ENCODE measurements at regions not wholly inside any gene's neighbourhood (a gene's known extent, or its start where the extent isn't known, plus 50 kb on each side); places are given as distances from the start of the nearest gene placed in this dataset.
"Not testable (repeated sequence)": the region's sequence is repeated elsewhere in the genome, so short reads cannot be mapped to it uniquely, and the experiment has no call there.

DNA sequence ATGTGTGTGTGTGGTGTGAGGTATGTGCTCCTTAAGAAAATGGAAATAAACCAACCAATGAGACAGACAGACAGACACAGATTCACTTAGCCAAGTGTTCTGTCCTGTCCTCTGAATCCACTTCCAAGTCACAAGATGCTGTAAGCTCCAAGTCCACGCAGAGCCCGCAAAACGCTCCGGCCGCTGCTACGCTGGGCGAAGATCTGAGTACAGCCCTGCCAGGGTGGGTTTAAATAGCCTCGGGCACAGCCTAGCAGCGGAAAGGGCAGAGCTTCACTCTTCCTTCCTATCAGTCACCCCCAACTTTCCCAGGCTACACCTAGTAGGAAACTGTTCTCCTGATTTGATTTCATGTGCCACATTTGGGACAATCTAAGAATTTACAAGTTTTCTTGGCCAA, 121.2 kb upstream of the ANKRD30BL start:
- peaks cover 0 to 5% (median 0%) of the 10 kb centered on the region in 4 donors for H3K9me3 ChIP-seq (ENCODE audit: control insufficient read depth in 4 of 4, low read length in 3 of 4)
- no peak for DNase-seq (ENCODE audit: low spot score)
- no peaks in the 10 kb centered on the region for H3K4me1 ChIP-seq (ENCODE audit: control insufficient read depth in 4 of 4, insufficient read depth in 4 of 4, low read length in 3 of 4)
- H3K4me3 ChIP-seq (ENCODE audit: low read depth in 1 of 3, low read length in 3 of 3) = no peak overlapping the region
- H3K36me3 ChIP-seq (ENCODE audit: control insufficient read depth in 4 of 4, insufficient read depth in 3 of 4, low read depth in 1 of 4, low read length in 3 of 4) = no peaks in the 10 kb centered on the region
- no peaks in the 10 kb centered on the region for H3K27me3 ChIP-seq (ENCODE audit: control insufficient read depth in 4 of 4, insufficient read depth in 4 of 4, low read length in 3 of 4)
- WGBS = 93% methylated on average over 9 of the region's 9 CpGs
- TF ChIP-seq, protein P1, sequence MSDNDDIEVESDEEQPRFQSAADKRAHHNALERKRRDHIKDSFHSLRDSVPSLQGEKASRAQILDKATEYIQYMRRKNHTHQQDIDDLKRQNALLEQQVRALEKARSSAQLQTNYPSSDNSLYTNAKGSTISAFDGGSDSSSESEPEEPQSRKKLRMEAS (IDR thresholded peaks at IDR 0.05) = no peak
- TF ChIP-seq GABPA (IDR thresholded peaks at IDR 0.05 in 1 of 2, conservative IDR thresholded peaks at IDR 0.05 in 1 of 2) (no peak), TAF1 (conservative IDR thresholded peaks at IDR 0.05) (no peak)
- TF ChIP-seq, protein P2, sequence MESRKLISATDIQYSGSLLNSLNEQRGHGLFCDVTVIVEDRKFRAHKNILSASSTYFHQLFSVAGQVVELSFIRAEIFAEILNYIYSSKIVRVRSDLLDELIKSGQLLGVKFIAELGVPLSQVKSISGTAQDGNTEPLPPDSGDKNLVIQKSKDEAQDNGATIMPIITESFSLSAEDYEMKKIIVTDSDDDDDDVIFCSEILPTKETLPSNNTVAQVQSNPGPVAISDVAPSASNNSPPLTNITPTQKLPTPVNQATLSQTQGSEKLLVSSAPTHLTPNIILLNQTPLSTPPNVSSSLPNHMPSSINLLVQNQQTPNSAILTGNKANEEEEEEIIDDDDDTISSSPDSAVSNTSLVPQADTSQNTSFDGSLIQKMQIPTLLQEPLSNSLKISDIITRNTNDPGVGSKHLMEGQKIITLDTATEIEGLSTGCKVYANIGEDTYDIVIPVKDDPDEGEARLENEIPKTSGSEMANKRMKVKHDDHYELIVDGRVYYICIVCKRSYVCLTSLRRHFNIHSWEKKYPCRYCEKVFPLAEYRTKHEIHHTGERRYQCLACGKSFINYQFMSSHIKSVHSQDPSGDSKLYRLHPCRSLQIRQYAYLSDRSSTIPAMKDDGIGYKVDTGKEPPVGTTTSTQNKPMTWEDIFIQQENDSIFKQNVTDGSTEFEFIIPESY (IDR thresholded peaks at IDR 0.05) = no peak
- TF ChIP-seq, protein P3, sequence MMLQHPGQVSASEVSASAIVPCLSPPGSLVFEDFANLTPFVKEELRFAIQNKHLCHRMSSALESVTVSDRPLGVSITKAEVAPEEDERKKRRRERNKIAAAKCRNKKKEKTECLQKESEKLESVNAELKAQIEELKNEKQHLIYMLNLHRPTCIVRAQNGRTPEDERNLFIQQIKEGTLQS (IDR thresholded peaks at IDR 0.05) = no peak
- H3K27ac ChIP-seq (ENCODE audit: low read depth in 1 of 2, low read length in 2 of 2) = no peak overlapping the region
- H3K9ac ChIP-seq (ENCODE audit: low read depth in 1 of 2, low read length in 2 of 2) = no peak overlapping the region

DNA sequence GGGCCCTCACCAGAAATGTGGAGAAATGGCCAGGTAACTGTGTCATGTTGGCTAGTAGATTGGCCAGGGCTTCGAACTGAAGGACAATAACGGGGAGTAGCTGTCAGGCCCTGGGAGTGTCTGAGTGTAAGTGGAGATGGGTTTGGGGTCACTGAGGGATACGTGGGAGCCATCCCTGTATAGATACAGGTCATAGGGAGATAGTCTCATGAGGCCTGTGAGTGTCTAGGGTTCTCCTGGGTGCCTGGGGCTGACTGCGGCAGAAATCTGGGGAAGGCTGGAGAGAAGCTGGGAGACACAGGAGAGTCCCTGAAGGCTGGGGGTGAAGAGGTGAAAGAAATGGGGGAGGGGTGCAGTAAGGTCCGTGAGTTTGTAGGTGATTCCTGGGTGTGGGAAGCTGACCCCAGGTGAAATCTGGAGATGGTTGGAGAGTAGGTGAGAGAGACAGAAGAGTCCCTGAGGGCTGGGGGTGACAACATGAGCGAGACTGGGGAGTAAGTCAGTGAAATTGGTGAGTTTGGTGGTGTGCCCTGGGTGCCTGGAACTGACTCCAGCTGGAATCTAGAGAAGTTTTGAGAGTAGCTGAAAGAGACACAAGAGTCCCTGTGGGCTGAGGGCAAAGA, 124.6 kb upstream of the ANKRD30BL start:
- not testable (repeated sequence) for H3K27me3 ChIP-seq (ENCODE audit: control insufficient read depth in 4 of 4, insufficient read depth in 4 of 4, low read length in 3 of 4); H3K4me1 ChIP-seq (ENCODE audit: control insufficient read depth in 4 of 4, insufficient read depth in 4 of 4, low read length in 3 of 4); H3K27ac ChIP-seq (ENCODE audit: low read depth in 1 of 2, low read length in 2 of 2); H3K36me3 ChIP-seq (ENCODE audit: control insufficient read depth in 4 of 4, insufficient read depth in 3 of 4, low read depth in 1 of 4, low read length in 3 of 4); H3K9me3 ChIP-seq (ENCODE audit: control insufficient read depth in 4 of 4, low read length in 3 of 4); H3K9ac ChIP-seq (ENCODE audit: low read depth in 1 of 2, low read length in 2 of 2); H3K4me3 ChIP-seq (ENCODE audit: low read depth in 1 of 3, low read length in 3 of 3); DNase-seq (ENCODE audit: low spot score)
- 76% methylated on average over 6 of the region's 6 CpGs for WGBS

DNA sequence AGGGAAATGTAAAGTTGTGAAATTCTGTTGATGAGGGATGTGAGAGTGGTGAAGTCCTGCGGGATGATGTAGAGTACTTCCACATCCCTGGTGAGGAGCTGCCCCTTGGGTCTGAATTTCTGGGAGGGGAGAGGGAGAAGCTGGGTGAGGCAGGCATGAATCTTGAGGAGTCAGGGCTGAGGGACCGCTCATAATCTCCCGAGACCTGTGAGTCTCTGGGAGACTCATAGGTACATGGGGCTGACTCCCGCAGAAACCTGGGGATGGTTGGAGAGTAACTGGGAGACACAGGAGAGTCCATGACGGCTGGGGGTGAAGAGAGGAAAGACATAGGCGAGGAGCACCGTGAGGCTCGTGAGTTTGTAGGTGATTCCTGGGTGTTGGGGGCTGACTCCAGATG, 126.2 kb upstream of the ANKRD30BL start:
- DNase-seq (ENCODE audit: low spot score); H3K9me3 ChIP-seq (ENCODE audit: control insufficient read depth in 4 of 4, low read length in 3 of 4): not testable (repeated sequence)
- WGBS = 75% methylated on average over 8 of the region's 8 CpGs

DNA sequence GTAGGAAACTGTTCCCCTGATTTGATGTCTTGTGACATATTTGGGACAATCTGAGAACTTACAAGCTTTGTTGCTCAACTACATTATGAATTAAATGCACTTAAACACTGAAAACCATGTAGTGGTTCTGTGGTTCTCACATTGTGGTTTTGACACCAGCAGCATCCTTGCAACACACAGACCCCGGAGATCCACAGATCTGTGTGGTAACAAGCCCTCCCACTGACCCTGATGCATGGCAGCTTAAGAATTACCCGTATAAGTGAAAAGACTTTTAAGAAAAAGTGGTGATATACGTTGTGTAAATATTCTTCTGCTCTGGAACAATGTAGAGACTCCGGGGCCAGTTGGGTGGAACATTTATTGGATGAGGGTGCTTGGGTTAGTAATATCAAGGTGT, 127.4 kb upstream of the ANKRD30BL start:
- H3K27ac ChIP-seq (ENCODE audit: low read depth in 1 of 2, low read length in 2 of 2); DNase-seq (ENCODE audit: low spot score); H3K9me3 ChIP-seq (ENCODE audit: control insufficient read depth in 4 of 4, low read length in 3 of 4); H3K36me3 ChIP-seq (ENCODE audit: control insufficient read depth in 4 of 4, insufficient read depth in 3 of 4, low read depth in 1 of 4, low read length in 3 of 4); H3K9ac ChIP-seq (ENCODE audit: low read depth in 1 of 2, low read length in 2 of 2); H3K4me1 ChIP-seq (ENCODE audit: control insufficient read depth in 4 of 4, insufficient read depth in 4 of 4, low read length in 3 of 4); H3K4me3 ChIP-seq (ENCODE audit: low read depth in 1 of 3, low read length in 3 of 3); H3K27me3 ChIP-seq (ENCODE audit: control insufficient read depth in 4 of 4, insufficient read depth in 4 of 4, low read length in 3 of 4): not testable (repeated sequence)
- WGBS = 74% methylated on average over 4 of the region's 4 CpGs

More for the DNA sequence above, 126.2 kb upstream of the ANKRD30BL start:
- H3K27ac ChIP-seq (ENCODE audit: low read depth in 1 of 2, low read length in 2 of 2); H3K27me3 ChIP-seq (ENCODE audit: control insufficient read depth in 4 of 4, insufficient read depth in 4 of 4, low read length in 3 of 4); H3K4me1 ChIP-seq (ENCODE audit: control insufficient read depth in 4 of 4, insufficient read depth in 4 of 4, low read length in 3 of 4); H3K36me3 ChIP-seq (ENCODE audit: control insufficient read depth in 4 of 4, insufficient read depth in 3 of 4, low read depth in 1 of 4, low read length in 3 of 4); H3K4me3 ChIP-seq (ENCODE audit: low read depth in 1 of 3, low read length in 3 of 3); H3K9ac ChIP-seq (ENCODE audit: low read depth in 1 of 2, low read length in 2 of 2): not testable (repeated sequence)

DNA sequence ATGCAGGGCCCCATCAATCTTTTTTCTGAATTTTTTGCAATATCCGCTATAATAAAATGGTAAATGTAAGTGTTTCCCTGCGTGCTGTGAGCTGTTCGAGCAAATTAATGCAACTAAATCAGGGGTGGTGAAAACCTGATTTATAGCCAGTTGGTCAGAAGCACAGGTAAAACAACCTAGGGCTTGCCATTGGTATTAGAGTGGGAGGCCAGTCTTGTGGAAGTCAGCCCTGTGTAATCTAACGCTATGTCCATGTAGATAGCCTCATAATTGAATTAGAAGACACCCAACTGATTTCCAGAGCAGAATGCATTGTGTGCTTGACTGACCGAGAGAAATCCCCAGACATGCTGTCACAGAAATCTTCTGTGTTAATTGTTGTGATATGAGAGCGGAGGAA, 126.8 kb upstream of the GPR39 start:
- H3K4me1 ChIP-seq (ENCODE audit: control insufficient read depth in 4 of 4, insufficient read depth in 4 of 4, low read length in 3 of 4); DNase-seq (ENCODE audit: low spot score); H3K27ac ChIP-seq (ENCODE audit: low read depth in 1 of 2, low read length in 2 of 2); H3K4me3 ChIP-seq (ENCODE audit: low read depth in 1 of 3, low read length in 3 of 3); H3K36me3 ChIP-seq (ENCODE audit: control insufficient read depth in 4 of 4, insufficient read depth in 3 of 4, low read depth in 1 of 4, low read length in 3 of 4); H3K27me3 ChIP-seq (ENCODE audit: control insufficient read depth in 4 of 4, insufficient read depth in 4 of 4, low read length in 3 of 4); H3K9ac ChIP-seq (ENCODE audit: low read depth in 1 of 2, low read length in 2 of 2); H3K9me3 ChIP-seq (ENCODE audit: control insufficient read depth in 4 of 4, low read length in 3 of 4): not testable (repeated sequence)
- WGBS = 78% methylated on average over 6 of the region's 6 CpGs

DNA sequence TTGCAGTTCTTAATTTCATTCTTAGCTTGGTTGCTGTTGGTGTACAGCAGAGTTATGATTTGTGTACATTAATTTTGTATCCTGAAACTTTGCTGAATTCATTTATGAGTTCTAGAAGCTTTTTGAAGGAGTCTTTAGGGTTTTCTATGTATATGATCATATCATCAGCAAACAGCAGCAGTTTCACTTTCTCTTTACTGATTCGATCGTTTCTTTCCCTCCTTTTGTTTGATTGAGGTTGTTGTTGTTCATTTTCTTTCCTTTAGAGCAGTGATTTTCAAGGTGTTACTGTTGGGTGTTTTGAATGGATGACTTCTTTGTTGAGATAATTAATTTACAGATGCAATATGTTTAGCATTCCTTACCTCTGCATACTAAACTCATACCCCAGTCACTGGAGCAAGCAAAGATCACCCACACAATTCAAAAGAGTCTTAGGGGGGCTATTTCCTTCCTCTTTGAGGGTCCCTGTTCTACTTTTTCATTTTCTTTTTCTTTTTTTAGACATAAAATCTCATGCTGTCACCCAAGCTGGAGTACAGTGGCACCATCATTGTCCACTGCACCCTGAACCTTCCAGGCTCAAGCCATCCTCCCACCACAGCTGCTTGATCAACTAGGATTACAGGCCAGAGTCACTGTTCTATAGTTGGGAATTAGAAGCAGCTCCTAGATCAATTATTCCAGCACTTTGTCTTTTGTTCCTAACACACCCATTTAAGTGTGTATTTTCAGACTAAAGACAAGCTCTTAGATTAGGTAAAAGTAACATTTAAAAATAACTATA, 115.8 kb upstream of the GPR39 start:
- WGBS = 47% methylated on average over 2 of the region's 2 CpGs
- H3K27ac ChIP-seq (ENCODE audit: low read depth in 1 of 2, low read length in 2 of 2); H3K4me3 ChIP-seq (ENCODE audit: low read depth in 1 of 3, low read length in 3 of 3): not testable (repeated sequence)

More for the DNA sequence above, 115.8 kb upstream of the GPR39 start:
- H3K9ac ChIP-seq (ENCODE audit: low read depth in 1 of 2, low read length in 2 of 2); H3K36me3 ChIP-seq (ENCODE audit: control insufficient read depth in 4 of 4, insufficient read depth in 3 of 4, low read depth in 1 of 4, low read length in 3 of 4); DNase-seq (ENCODE audit: low spot score); H3K4me1 ChIP-seq (ENCODE audit: control insufficient read depth in 4 of 4, insufficient read depth in 4 of 4, low read length in 3 of 4); H3K27me3 ChIP-seq (ENCODE audit: control insufficient read depth in 4 of 4, insufficient read depth in 4 of 4, low read length in 3 of 4); H3K9me3 ChIP-seq (ENCODE audit: control insufficient read depth in 4 of 4, low read length in 3 of 4): not testable (repeated sequence)

Measured in liver (tissue), 7 donors.